Thoracic aorta (tissue), 2 donors: ENCODE measurements at regions not wholly inside any gene's neighbourhood (a gene's known extent, or its start where the extent isn't known, plus 50 kb on each side); places are given as distances from the start of the nearest gene placed in this dataset.
A peak's percentile ranks its signal among the peaks of the same experiment; 100 is the strongest.

ENCODE experiments used
- ATAC-seq: fragments of 150-250 bp; one replicate; pipeline ENCODE4 v1.8.0; 2017; ENCODE audit warnings: low read depth; ENCODE audit not compliant: insufficient number of reproducible peaks, low FRiP score
- DNase-seq: peaks from one replicate; pipeline ENCODE4 v3.0.0-alpha.2; 2020; ENCODE audit warnings: low spot score
- H3K27ac ChIP-seq, 2 donors: fragments of 200-600 bp; sonication (generic); 1 replicate in 1 of 2; 2 replicates in 1 of 2; pipeline ENCODE4 v1.5.1; 2016; ENCODE audit warnings: mild to moderate bottlenecking in 2 of 2, moderate library complexity in 2 of 2
- H3K27me3 ChIP-seq: fragments of 200-600 bp; sonication (generic); replicated peaks from 2 replicates; pipeline ENCODE4 v1.6.0; 2016; ENCODE audit warnings: mild to moderate bottlenecking; ENCODE audit not compliant: insufficient read depth
- H3K36me3 ChIP-seq: fragments of 200-600 bp; sonication (generic); one replicate; pipeline ENCODE4 v1.5.1; 2016
- H3K4me1 ChIP-seq, 2 donors: fragments of 200-600 bp; sonication (generic); 1 replicate in 1 of 2; 2 replicates in 1 of 2; pipeline versions ENCODE4 v1.5.1 to v1.6.0; 2016; ENCODE audit warnings: low read depth in 2 of 2, mild to moderate bottlenecking in 1 of 2; ENCODE audit not compliant: control insufficient read depth in 1 of 2
- H3K4me3 ChIP-seq: fragments of 200-600 bp; sonication (generic); 2 replicates; pipeline ENCODE4 v1.5.1; 2016; ENCODE audit warnings: mild to moderate bottlenecking
- H3K9me3 ChIP-seq: fragments of 200-600 bp; sonication (generic); 2 replicates; pipeline ENCODE4 v1.5.1; 2016
- TF ChIP-seq, protein P1 (sequence below): fragments of 200-600 bp; sonication (generic); IDR thresholded peaks from one replicate; pipeline ENCODE4 v1.5.1; 2019; ENCODE audit warnings: antibody characterized with exemption

DNA sequence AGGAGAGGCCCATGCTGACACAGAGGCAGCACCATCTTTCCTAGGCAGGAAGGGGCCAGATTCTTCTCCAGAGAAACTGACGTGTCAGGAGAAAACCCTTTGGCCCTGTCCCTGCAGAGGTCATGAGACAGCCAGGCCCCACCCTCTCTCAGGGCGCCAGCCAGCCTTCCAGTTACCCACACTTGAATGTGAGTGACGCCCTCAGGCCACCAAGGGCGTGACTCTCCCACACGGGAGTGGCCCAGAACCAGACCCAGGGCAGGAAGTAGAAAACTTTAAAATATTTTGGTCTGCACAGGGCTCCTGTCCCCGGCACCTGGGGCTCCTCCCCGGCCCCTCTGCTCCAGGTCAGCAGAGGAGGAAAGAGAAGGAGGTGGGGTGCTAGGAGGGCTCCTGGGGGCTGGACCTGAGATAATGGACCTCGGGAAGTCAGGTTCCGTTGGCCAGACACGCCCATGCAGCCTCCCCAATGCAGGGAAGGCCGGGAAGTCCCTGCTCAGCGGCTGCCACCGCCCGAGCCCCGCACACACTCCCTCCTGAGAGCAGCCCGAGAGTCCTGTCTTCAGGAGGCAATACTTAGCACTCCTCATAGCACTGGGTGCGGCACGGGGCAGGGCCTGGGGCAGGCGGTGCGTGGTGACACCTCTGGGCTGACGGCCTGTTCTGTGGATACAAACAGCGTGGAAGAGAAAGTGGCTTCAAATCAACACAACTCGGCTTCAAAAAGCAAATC is 67.0 kb upstream of the CFAP46 start:
- Histone ChIP-seq H3K9me3 (no peaks in the 10 kb centered on the region), H3K4me3 (peak overlapping the region; percentile 21), H3K27ac (no peak overlapping the region), H3K27me3 (no peaks in the 10 kb centered on the region), H3K36me3 (no peaks in the 10 kb centered on the region), H3K4me1 (no peaks in the 10 kb centered on the region)
- TF ChIP-seq, protein P1, sequence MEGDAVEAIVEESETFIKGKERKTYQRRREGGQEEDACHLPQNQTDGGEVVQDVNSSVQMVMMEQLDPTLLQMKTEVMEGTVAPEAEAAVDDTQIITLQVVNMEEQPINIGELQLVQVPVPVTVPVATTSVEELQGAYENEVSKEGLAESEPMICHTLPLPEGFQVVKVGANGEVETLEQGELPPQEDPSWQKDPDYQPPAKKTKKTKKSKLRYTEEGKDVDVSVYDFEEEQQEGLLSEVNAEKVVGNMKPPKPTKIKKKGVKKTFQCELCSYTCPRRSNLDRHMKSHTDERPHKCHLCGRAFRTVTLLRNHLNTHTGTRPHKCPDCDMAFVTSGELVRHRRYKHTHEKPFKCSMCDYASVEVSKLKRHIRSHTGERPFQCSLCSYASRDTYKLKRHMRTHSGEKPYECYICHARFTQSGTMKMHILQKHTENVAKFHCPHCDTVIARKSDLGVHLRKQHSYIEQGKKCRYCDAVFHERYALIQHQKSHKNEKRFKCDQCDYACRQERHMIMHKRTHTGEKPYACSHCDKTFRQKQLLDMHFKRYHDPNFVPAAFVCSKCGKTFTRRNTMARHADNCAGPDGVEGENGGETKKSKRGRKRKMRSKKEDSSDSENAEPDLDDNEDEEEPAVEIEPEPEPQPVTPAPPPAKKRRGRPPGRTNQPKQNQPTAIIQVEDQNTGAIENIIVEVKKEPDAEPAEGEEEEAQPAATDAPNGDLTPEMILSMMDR = no peak
- DNase-seq (no peak), ATAC-seq (no peak)

DNA sequence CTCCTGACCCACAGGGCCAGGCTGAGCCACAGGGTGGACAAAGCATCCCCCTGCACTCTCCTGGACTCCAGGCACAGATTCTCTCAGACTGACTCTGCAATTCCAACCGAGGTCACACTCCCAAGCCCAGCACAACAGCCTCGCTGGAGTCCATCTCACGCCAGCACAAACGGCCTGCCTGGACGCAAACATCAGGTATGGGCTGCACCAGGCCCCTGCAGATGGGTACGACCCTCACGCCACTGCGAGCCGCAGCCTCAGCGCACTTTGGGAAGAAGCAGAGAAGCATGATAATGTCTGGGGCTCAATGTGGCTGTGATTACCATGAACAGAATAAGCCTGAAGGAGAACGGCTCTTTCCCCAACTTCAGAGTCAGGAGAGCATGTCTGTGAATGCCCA is 66.4 kb upstream of the CFAP46 start:
- Histone ChIP-seq H3K27ac (no peak overlapping the region), H3K4me3 (no peak overlapping the region), H3K9me3 (no peaks in the 10 kb centered on the region), H3K36me3 (no peaks in the 10 kb centered on the region), H3K4me1 (no peaks in the 10 kb centered on the region), H3K27me3 (no peaks in the 10 kb centered on the region)
- DNase-seq = no peak
- TF ChIP-seq, protein P1 = no peak
- no peak for ATAC-seq

DNA sequence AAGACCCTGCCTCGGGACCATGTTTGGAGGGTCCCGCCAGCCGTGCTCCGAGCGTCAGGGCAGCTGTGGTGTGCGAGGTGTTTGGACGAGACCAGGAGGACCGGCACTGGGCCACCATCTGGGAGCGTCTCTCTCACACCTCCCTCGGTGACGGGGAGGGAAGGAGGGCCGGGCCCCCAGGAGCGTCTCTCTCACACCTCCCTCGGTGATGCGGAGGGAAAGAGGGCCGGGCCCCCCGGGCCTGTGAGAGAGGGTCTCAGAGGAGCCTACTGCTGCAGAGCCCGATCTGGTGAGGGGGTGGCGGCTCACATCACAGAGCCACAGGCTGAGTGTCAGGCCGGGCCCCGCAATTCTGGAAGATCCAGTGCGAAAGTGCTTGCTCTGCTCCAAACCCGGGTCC is 65.8 kb upstream of the CFAP46 start:
- H3K36me3 ChIP-seq = no peaks in the 10 kb centered on the region
- H3K4me3 ChIP-seq = no peak overlapping the region
- no peaks in the 10 kb centered on the region for H3K27me3 ChIP-seq
- DNase-seq (no peak), ATAC-seq (no peak)
- no peaks in the 10 kb centered on the region for H3K9me3 ChIP-seq
- TF ChIP-seq, protein P1 = no peak
- no peak overlapping the region for H3K27ac ChIP-seq
- H3K4me1 ChIP-seq = no peaks in the 10 kb centered on the region

DNA sequence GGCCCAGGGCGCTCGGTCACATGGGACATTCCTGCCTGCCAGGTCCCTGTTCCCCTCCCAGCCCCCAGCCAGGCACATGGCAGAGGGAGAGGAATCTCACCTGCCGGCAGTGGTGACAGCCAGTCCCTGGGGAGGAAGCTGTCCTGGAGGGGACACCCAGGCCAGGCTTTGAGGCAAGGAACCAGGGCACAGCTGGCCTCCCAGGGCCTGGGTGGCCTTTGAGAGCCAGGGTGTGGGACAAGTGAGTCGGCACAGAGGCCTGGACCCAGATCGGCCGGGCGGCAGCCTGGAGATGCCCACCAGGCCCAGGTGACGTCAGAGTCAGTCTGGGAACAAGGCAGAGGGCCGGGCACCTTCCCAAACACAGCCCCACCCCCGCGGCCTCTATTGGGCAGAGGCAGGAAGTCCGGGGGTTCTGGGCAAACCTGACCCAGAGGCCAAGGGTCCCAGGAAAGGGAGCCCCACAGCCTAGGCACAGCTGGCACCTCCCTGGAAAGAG is 65.0 kb upstream of the CFAP46 start:
- DNase-seq (no peak), ATAC-seq (no peak)
- Histone ChIP-seq H3K27ac (no peak overlapping the region), H3K9me3 (no peaks in the 10 kb centered on the region), H3K27me3 (no peaks in the 10 kb centered on the region), H3K4me1 (no peaks in the 10 kb centered on the region), H3K36me3 (no peaks in the 10 kb centered on the region), H3K4me3 (no peak overlapping the region)
- TF ChIP-seq, protein P1 = no peak

DNA sequence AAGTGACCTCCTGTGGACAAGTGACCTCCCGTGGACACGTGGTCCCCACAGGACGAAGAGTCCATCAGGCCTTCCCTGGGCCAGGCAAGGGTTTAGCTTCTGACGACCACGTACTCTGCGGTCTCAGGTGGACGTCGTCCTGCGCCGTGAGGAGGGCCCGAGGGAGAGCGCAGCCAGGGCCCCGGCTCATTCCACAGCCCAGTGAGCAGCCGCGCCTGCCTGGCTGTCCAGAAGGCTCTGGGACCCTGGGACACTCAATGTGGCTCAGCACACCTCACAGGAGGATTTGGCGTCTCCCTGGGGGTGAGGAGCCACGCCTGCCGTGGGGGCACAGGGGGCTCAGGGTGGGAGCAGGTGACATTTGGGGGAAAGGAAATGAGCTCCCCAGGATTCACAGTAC is 64.4 kb upstream of the CFAP46 start:
- Histone ChIP-seq H3K4me3 (no peak overlapping the region), H3K4me1 (no peaks in the 10 kb centered on the region), H3K27ac (no peak overlapping the region), H3K27me3 (no peaks in the 10 kb centered on the region), H3K36me3 (no peaks in the 10 kb centered on the region), H3K9me3 (no peaks in the 10 kb centered on the region)
- DNase-seq = no peak
- ATAC-seq = no peak
- TF ChIP-seq, protein P1 = no peak
